Upper lobe of right lung (tissue), 1 donor: ENCODE measurements at regions not wholly inside any gene's neighbourhood (a gene's known extent, or its start where the extent isn't known, plus 50 kb on each side); places are given as distances from the start of the nearest gene placed in this dataset.

ENCODE experiments used
- ATAC-seq: fragments of 200-7000 bp; cut with Tn5 transposase; one replicate; pipeline ENCODE4 v1.9.1; 2020; ENCODE audit warnings: mild to moderate bottlenecking, moderate library complexity
- DNase-seq: peaks from one replicate; pipeline ENCODE4 v3.0.0-alpha.2; 2020
- H3K27ac ChIP-seq: fragments of 200-600 bp; one replicate; pipeline ENCODE4 v1.8.0; 2022
- H3K27me3 ChIP-seq: fragments of 200-600 bp; one replicate; pipeline ENCODE4 v1.8.0; 2022; ENCODE audit warnings: mild to moderate bottlenecking
- H3K36me3 ChIP-seq: fragments of 200-600 bp; one replicate; pipeline ENCODE4 v1.8.0; 2022
- H3K4me1 ChIP-seq: fragments of 200-600 bp; one replicate; pipeline ENCODE4 v1.8.0; 2022
- H3K4me3 ChIP-seq: fragments of 200-600 bp; one replicate; pipeline ENCODE4 v1.8.0; 2022; ENCODE audit warnings: mild to moderate bottlenecking
- H3K9me3 ChIP-seq: fragments of 200-600 bp; one replicate; pipeline ENCODE4 v1.8.0; 2022
- CTCF ChIP-seq: fragments of 200-600 bp; IDR thresholded peaks from one replicate; pipeline ENCODE4 v1.8.0; 2022; ENCODE audit warnings: antibody characterized with exemption
- intact Hi-C: fragments of 100-400 bp; cut with DNase I; formaldehyde crosslinking; loops from one replicate; pipeline ENCODE4 v1.11.0; 2022
- donor health status: DM: no; HTN: yes; CAD: no; lungs with severe emphysema.

DNA sequence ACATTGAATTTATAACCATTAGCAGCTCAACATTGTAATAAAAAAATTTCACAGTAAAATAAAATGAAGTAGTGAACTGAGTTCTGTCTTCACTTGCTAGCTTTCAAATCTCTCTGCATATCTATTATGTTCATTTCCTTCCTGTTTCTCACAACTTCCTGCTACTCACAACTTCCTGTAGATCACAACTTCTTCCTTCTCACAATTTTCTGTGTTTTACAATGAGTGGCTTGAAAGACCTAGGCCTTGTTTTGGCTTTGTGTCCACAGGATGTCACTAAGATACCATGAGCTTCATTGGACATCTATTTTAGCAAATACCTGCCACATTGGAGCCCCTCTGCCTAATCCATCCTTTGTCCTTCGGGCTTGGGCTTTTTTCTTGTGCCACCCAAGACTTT lies 480.3 kb upstream of the ADAMTS16 start:
- no peaks in the 10 kb centered on the region for H3K27me3 ChIP-seq
- intact Hi-C loops = no loop called here
- no peak for TF ChIP-seq CTCF
- DNase-seq (no peak), ATAC-seq (no peak)
- no peak overlapping the region for H3K4me3 ChIP-seq
- H3K36me3 ChIP-seq = no peaks in the 10 kb centered on the region
- no peaks in the 10 kb centered on the region for H3K4me1 ChIP-seq
- no peak overlapping the region for H3K27ac ChIP-seq
- no peaks in the 10 kb centered on the region for H3K9me3 ChIP-seq

GRCh38 chr5:4661326-4661725 lies 478.8 kb upstream of the ADAMTS16 start:
- Histone ChIP-seq H3K27me3 (no peaks in the 10 kb centered on the region), H3K36me3 (no peaks in the 10 kb centered on the region), H3K9me3 (no peaks in the 10 kb centered on the region), H3K4me3 (no peak overlapping the region), H3K27ac (no peak overlapping the region), H3K4me1 (no peaks in the 10 kb centered on the region)
- no peak for TF ChIP-seq CTCF
- intact Hi-C loops = no loop called here
- ATAC-seq (no peak), DNase-seq (no peak)

- DNase-seq (no peak), ATAC-seq (no peak)
- Histone ChIP-seq H3K4me1 (no peaks in the 10 kb centered on the region), H3K27me3 (no peaks in the 10 kb centered on the region), H3K9me3 (no peaks in the 10 kb centered on the region), H3K36me3 (no peaks in the 10 kb centered on the region), H3K27ac (no peak overlapping the region), H3K4me3 (no peak overlapping the region)
- intact Hi-C loops = no loop called here
- TF ChIP-seq CTCF = no peak
These were observed 478.3 kb upstream of the ADAMTS16 start for GRCh38 chr5:4661836-4662235.

- ATAC-seq = no peak
- no peaks in the 10 kb centered on the region for H3K4me1 ChIP-seq
These were observed 477.4 kb upstream of the ADAMTS16 start for GRCh38 chr5:4662756-4663155.

DNA sequence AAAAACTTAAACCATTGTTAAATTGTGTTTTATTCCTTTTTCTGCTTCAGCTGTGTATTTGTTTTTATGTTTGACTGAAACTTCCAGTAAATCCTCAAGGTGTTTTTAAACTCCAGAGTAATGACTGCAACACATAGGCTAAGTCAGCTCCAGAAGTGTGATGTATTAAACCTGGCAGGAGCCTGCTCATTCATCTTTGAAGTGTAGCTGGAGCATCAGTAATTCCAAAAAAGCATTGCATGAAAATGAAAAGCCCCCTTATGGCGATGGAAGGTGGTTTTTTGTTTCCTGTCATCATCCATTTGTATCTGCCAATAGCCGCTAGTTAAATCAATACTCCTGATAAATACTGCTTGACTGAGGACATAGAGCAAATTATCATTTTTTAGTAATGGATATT lies 474.2 kb upstream of the ADAMTS16 start:
- Histone ChIP-seq H3K4me3 (no peak overlapping the region), H3K9me3 (no peaks in the 10 kb centered on the region), H3K27me3 (no peaks in the 10 kb centered on the region), H3K27ac (no peak overlapping the region), H3K36me3 (no peaks in the 10 kb centered on the region), H3K4me1 (no peaks in the 10 kb centered on the region)
- DNase-seq (no peak), ATAC-seq (no peak)
- no peak for TF ChIP-seq CTCF
- intact Hi-C loops = no loop called here

More at GRCh38 chr5:4662756-4663155, 477.4 kb upstream of the ADAMTS16 start:
- no peak for DNase-seq
- H3K36me3 ChIP-seq = no peaks in the 10 kb centered on the region
- H3K9me3 ChIP-seq = no peaks in the 10 kb centered on the region
- no peak overlapping the region for H3K4me3 ChIP-seq
- no peak overlapping the region for H3K27ac ChIP-seq
- intact Hi-C loops = no loop called here
- no peaks in the 10 kb centered on the region for H3K27me3 ChIP-seq
- TF ChIP-seq CTCF = no peak

DNA sequence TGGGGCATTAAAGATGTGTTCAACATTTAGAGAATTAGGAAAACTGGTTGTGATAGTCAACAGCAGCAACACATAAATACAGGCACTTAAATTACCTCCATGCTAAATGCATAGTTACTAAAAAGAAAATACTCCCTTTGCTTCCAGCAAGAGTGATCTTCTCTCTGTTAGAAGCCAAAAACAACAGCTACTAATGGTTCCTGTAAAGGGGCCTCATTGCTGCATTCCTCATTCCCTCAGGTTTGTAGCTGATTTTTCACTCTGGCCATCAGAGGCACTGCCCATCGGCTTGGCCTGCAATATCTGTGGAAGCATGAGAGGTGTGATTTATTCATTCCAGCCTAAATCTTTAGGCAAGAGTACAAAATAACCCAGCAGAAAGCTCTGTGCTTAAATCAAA lies 466.0 kb upstream of the ADAMTS16 start:
- Histone ChIP-seq H3K27ac (no peak overlapping the region), H3K9me3 (no peaks in the 10 kb centered on the region), H3K27me3 (no peaks in the 10 kb centered on the region), H3K4me1 (no peaks in the 10 kb centered on the region), H3K36me3 (no peaks in the 10 kb centered on the region), H3K4me3 (no peak overlapping the region)
- ATAC-seq (no peak), DNase-seq (no peak)
- intact Hi-C loops = no loop called here
- no peak for TF ChIP-seq CTCF
